ENCODE measurements at regions not wholly inside any gene's neighbourhood (a gene's known extent, or its start where the extent isn't known, plus 50 kb on each side); places are given as distances from the start of the nearest gene placed in this dataset.

GRCh38 chr13:108034909-108035410, 180.4 kb downstream of the LIG4 start:
- TF ChIP-seq, protein P1, sequence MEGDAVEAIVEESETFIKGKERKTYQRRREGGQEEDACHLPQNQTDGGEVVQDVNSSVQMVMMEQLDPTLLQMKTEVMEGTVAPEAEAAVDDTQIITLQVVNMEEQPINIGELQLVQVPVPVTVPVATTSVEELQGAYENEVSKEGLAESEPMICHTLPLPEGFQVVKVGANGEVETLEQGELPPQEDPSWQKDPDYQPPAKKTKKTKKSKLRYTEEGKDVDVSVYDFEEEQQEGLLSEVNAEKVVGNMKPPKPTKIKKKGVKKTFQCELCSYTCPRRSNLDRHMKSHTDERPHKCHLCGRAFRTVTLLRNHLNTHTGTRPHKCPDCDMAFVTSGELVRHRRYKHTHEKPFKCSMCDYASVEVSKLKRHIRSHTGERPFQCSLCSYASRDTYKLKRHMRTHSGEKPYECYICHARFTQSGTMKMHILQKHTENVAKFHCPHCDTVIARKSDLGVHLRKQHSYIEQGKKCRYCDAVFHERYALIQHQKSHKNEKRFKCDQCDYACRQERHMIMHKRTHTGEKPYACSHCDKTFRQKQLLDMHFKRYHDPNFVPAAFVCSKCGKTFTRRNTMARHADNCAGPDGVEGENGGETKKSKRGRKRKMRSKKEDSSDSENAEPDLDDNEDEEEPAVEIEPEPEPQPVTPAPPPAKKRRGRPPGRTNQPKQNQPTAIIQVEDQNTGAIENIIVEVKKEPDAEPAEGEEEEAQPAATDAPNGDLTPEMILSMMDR (IDR thresholded peaks at IDR 0.05; ENCODE audit: insufficient read depth, low read depth, low read length): no peak
- TF ChIP-seq EZH2 (IDR thresholded peaks at IDR 0.05; ENCODE audit: insufficient read depth, low read length): no peak

Data from astrocyte (in vitro differentiated cells and primary cell).